A673 (cell line): ENCODE measurements at regions not wholly inside any gene's neighbourhood (a gene's known extent, or its start where the extent isn't known, plus 50 kb on each side); places are given as distances from the start of the nearest gene placed in this dataset.

Source experiments
- CTCF ChIP-seq: fragments of 300-800, 200-600 bp; sonication (generic); conservative IDR thresholded peaks from 2 replicates; pipeline ENCODE4 v1.5.1; 2017; ENCODE audit warnings: low read depth, mild to moderate bottlenecking, antibody characterized with exemption, low read length, moderate library complexity, mixed read lengths
- EZH2 ChIP-seq: fragments of 200-600 bp; sonication (generic); IDR thresholded peaks from 2 replicates; pipeline ENCODE4 v1.6.1; 2017; ENCODE audit warnings: borderline replicate concordance, low read depth, mild to moderate bottlenecking, mixed read lengths, antibody characterized with exemption, low read length; ENCODE audit not compliant: poor library complexity, severe bottlenecking

- TF ChIP-seq CTCF (no peak), EZH2 (no peak)
Measured at GRCh38 chr2:239762106-239762505, 263.0 kb downstream of the NDUFA10 start.
